ENCODE measurements at regions not wholly inside any gene's neighbourhood (a gene's known extent, or its start where the extent isn't known, plus 50 kb on each side); places are given as distances from the start of the nearest gene placed in this dataset.

DNA sequence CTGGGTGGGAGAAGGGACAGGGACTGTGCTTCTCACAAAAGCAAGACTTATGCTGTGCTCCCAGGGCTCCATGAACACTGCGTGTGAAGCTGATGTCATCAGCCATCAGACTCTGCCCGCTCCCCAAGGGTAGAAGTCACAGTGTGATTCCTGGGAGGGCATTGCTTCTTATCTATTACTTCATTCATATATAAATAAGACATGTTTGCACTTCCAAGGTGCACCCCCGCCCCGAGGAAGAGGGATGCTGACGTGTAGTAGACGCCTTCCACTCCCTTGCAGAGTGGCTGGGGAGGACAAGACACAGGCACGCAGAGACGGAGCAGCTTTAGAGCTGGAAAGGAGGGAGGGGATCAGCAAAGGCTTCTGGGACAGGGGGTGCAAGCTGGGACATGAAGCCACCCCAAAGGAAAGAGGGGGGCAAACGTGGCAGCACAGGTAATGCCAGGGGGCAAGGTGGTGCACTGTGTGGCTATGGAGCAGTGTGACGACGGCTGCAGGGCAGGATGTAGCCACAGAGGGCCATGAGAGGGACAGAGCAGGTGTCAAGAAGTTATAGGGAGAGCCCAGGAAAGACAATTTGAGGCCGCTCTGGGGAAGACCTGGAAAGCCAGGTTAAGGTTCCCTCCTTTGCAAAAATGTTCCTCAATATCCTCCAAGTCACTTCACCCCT, 558.5 kb downstream of the MN1 start:
- Mint-ChIP-seq H3K27me3 (ENCODE audit: insufficient read depth, unreplicated experiment) (no peaks in the 10 kb centered on the region), H3K9me3 (ENCODE audit: unreplicated experiment) (peaks cover 8% of the 10 kb centered on the region), H3K4me1 (ENCODE audit: insufficient read depth, unreplicated experiment) (peaks cover 14% of the 10 kb centered on the region), H3K27ac (ENCODE audit: low read depth, unreplicated experiment) (no peak overlapping the region), H3K36me3 (ENCODE audit: insufficient read depth, unreplicated experiment) (peaks cover 7% of the 10 kb centered on the region), H3K4me3 (ENCODE audit: unreplicated experiment) (no peak overlapping the region)
- DNase-seq (ENCODE audit: unreplicated experiment): no peak
- CTCF ChIA-PET: interaction anchor here (0.6 kb wide), 1 partner anchor 109 kb away, joined by 5 read pairs; no protein-coding TSS in a partner anchor
- intact Hi-C loops (cut with micrococcal nuclease): no loop called here
- POLR2A ChIA-PET: no interaction called here
- no TSS peak for BruUV-seq (replicated peaks)
- TF ChIP-seq, protein P1, sequence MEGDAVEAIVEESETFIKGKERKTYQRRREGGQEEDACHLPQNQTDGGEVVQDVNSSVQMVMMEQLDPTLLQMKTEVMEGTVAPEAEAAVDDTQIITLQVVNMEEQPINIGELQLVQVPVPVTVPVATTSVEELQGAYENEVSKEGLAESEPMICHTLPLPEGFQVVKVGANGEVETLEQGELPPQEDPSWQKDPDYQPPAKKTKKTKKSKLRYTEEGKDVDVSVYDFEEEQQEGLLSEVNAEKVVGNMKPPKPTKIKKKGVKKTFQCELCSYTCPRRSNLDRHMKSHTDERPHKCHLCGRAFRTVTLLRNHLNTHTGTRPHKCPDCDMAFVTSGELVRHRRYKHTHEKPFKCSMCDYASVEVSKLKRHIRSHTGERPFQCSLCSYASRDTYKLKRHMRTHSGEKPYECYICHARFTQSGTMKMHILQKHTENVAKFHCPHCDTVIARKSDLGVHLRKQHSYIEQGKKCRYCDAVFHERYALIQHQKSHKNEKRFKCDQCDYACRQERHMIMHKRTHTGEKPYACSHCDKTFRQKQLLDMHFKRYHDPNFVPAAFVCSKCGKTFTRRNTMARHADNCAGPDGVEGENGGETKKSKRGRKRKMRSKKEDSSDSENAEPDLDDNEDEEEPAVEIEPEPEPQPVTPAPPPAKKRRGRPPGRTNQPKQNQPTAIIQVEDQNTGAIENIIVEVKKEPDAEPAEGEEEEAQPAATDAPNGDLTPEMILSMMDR (IDR thresholded peaks at IDR 0.05; ENCODE audit: unreplicated experiment): no peak

DNA sequence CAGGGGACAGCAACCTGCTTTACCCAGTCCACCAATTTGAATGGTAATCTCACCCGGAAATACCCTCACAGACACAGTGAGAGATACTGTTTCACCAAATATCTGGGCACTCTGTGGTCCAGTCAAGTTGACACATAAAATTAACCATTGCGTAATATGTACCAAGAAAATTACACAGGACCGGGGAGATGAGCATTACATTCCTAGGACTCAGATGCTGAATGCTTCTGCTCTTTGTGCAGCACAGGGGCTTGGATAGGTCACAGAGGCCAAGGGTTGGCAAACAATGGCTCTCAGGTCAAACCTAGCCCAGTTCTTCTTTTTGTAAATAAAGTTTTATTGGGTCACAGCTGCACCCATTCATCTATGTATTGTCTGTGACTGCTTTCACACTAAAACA, 557.2 kb downstream of the MN1 start:
- peaks cover 8% of the 10 kb centered on the region for H3K9me3 Mint-ChIP-seq (ENCODE audit: unreplicated experiment)
- intact Hi-C loops (cut with micrococcal nuclease): no loop called here
- H3K4me3 Mint-ChIP-seq (ENCODE audit: unreplicated experiment): no peak overlapping the region
- CTCF ChIA-PET: no interaction called here
- H3K27me3 Mint-ChIP-seq (ENCODE audit: insufficient read depth, unreplicated experiment): no peaks in the 10 kb centered on the region
- H3K27ac Mint-ChIP-seq (ENCODE audit: low read depth, unreplicated experiment): no peak overlapping the region
- H3K4me1 Mint-ChIP-seq (ENCODE audit: insufficient read depth, unreplicated experiment): peaks cover 8% of the 10 kb centered on the region
- POLR2A ChIA-PET: no interaction called here
- H3K36me3 Mint-ChIP-seq (ENCODE audit: insufficient read depth, unreplicated experiment): peaks cover 7% of the 10 kb centered on the region
- BruUV-seq (replicated peaks): no TSS peak
- DNase-seq (ENCODE audit: unreplicated experiment): no peak
- TF ChIP-seq, protein P1 (IDR thresholded peaks at IDR 0.05; ENCODE audit: unreplicated experiment): no peak

DNA sequence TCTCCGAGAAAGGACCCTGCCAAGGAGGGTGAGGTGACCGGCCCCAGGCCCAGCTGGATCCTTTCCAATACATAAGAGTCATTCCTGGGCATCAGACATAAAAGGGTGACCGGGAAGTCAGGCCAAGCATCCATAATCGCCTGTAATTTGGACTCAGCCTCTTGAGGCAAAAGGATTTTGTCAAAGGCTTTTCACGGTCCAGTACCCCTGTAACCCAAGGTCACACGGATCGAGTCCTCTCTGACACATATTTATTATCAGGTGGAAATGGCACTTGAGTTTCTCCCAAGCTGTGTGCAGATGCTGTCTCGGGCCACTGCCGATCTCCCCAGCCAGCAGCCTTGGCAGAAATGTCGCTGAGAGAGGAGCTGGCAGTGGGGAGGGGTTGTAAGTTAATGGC, 556.5 kb downstream of the MN1 start:
- H3K4me1 Mint-ChIP-seq (ENCODE audit: insufficient read depth, unreplicated experiment): peaks cover under 1% of the 10 kb centered on the region
- no peak overlapping the region for H3K27ac Mint-ChIP-seq (ENCODE audit: low read depth, unreplicated experiment)
- intact Hi-C loops (cut with micrococcal nuclease): no loop called here
- H3K4me3 Mint-ChIP-seq (ENCODE audit: unreplicated experiment): no peak overlapping the region
- CTCF ChIA-PET: no interaction called here
- H3K9me3 Mint-ChIP-seq (ENCODE audit: unreplicated experiment): peaks cover 8% of the 10 kb centered on the region
- POLR2A ChIA-PET: no interaction called here
- H3K36me3 Mint-ChIP-seq (ENCODE audit: insufficient read depth, unreplicated experiment): peaks cover 7% of the 10 kb centered on the region
- no peaks in the 10 kb centered on the region for H3K27me3 Mint-ChIP-seq (ENCODE audit: insufficient read depth, unreplicated experiment)
- BruUV-seq (replicated peaks): no TSS peak
- TF ChIP-seq, protein P1 (IDR thresholded peaks at IDR 0.05; ENCODE audit: unreplicated experiment): no peak
- DNase-seq (ENCODE audit: unreplicated experiment): no peak

DNA sequence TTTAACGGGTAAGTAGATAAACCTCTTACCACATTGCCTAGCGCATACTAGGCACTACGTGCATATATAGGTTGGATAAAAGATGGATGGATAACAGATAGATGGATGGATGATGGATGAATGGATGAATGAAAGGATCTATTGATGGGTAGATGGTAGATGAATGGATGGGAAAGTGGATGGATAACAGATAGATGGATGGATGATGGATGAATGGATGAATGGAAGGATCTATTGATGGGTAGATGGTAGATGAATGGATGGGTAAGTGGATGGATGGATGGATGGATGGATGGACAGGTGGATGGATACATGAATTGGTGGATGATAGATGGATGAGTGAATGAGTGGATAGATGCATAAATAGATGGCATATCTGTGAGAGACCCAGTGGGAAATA, 555.0 kb downstream of the MN1 start:
- TF ChIP-seq, protein P1 (IDR thresholded peaks at IDR 0.05; ENCODE audit: unreplicated experiment): no peak
- H3K27ac Mint-ChIP-seq (ENCODE audit: low read depth, unreplicated experiment): no peak overlapping the region
- H3K27me3 Mint-ChIP-seq (ENCODE audit: insufficient read depth, unreplicated experiment): no peaks in the 10 kb centered on the region
- H3K4me3 Mint-ChIP-seq (ENCODE audit: unreplicated experiment): no peak overlapping the region
- ChIA-PET POLR2A (no interaction called here), CTCF (no interaction called here)
- H3K36me3 Mint-ChIP-seq (ENCODE audit: insufficient read depth, unreplicated experiment): peaks cover 7% of the 10 kb centered on the region
- BruUV-seq (replicated peaks): no TSS peak
- no peaks in the 10 kb centered on the region for H3K4me1 Mint-ChIP-seq (ENCODE audit: insufficient read depth, unreplicated experiment)
- H3K9me3 Mint-ChIP-seq (ENCODE audit: unreplicated experiment): peaks cover 8% of the 10 kb centered on the region
- intact Hi-C loops (cut with micrococcal nuclease): no loop called here
- DNase-seq (ENCODE audit: unreplicated experiment): no peak
